Vagina (tissue), 2 donors: ENCODE measurements at regions not wholly inside any gene's neighbourhood (a gene's known extent, or its start where the extent isn't known, plus 50 kb on each side); places are given as distances from the start of the nearest gene placed in this dataset.

Source experiments
- CTCF ChIP-seq, 3 experiments: fragments of 450-650 bp in 2 of 3; fragments of 200-600 bp in 1 of 3; sonication (generic) in 1 of 3; IDR thresholded peaks; one replicate each; pipeline ENCODE4 v1.5.1; 2017 to 2019; ENCODE audit warnings: antibody characterized with exemption in 3 of 3, mild to moderate bottlenecking in 2 of 3, moderate library complexity in 2 of 3
- POLR2A ChIP-seq, 2 donors: fragments of 450-650 bp; IDR thresholded peaks; one replicate each; pipeline ENCODE4 v1.6.1; 2017; ENCODE audit warnings: antibody characterized with exemption in 2 of 2, mild to moderate bottlenecking in 2 of 2, moderate library complexity in 2 of 2
- POLR2AphosphoS5 ChIP-seq, 2 donors: sonication (generic); formaldehyde crosslinking; IDR thresholded peaks; one replicate each; pipeline ENCODE4 v1.9.0; 2017; ENCODE audit warnings: antibody characterized with exemption in 2 of 2, mild to moderate bottlenecking in 2 of 2, low read depth in 1 of 2; ENCODE audit not compliant: insufficient read depth in 1 of 2

GRCh38 chr1:187122566-187122965 is 293.8 kb downstream of the PLA2G4A start:
- TF ChIP-seq CTCF (IDR thresholded peaks at IDR 0.05) = no peak
- TF ChIP-seq POLR2A (IDR thresholded peaks at IDR 0.05) = no peak
- no peak for TF ChIP-seq POLR2AphosphoS5 (IDR thresholded peaks at IDR 0.05; ENCODE audit: insufficient read depth in 1 of 2, low read depth in 1 of 2)
